ENCODE measurements at regions not wholly inside any gene's neighbourhood (a gene's known extent, or its start where the extent isn't known, plus 50 kb on each side); places are given as distances from the start of the nearest gene placed in this dataset.

GRCh38 chr12:124210991-124211577 is 83.8 kb upstream of the RFLNA start:
- TF ChIP-seq, protein P1, sequence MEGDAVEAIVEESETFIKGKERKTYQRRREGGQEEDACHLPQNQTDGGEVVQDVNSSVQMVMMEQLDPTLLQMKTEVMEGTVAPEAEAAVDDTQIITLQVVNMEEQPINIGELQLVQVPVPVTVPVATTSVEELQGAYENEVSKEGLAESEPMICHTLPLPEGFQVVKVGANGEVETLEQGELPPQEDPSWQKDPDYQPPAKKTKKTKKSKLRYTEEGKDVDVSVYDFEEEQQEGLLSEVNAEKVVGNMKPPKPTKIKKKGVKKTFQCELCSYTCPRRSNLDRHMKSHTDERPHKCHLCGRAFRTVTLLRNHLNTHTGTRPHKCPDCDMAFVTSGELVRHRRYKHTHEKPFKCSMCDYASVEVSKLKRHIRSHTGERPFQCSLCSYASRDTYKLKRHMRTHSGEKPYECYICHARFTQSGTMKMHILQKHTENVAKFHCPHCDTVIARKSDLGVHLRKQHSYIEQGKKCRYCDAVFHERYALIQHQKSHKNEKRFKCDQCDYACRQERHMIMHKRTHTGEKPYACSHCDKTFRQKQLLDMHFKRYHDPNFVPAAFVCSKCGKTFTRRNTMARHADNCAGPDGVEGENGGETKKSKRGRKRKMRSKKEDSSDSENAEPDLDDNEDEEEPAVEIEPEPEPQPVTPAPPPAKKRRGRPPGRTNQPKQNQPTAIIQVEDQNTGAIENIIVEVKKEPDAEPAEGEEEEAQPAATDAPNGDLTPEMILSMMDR (conservative IDR thresholded peaks at IDR 0.05; ENCODE audit: low read depth) = no peak
- no peak for DNase-seq (ENCODE audit: low spot score)
- no peak overlapping the region for H3K27ac ChIP-seq
- CTCF ChIA-PET = no interaction called here
- POLR2A ChIA-PET (ENCODE audit: low non-redundant PET) = no interaction called here

DNA sequence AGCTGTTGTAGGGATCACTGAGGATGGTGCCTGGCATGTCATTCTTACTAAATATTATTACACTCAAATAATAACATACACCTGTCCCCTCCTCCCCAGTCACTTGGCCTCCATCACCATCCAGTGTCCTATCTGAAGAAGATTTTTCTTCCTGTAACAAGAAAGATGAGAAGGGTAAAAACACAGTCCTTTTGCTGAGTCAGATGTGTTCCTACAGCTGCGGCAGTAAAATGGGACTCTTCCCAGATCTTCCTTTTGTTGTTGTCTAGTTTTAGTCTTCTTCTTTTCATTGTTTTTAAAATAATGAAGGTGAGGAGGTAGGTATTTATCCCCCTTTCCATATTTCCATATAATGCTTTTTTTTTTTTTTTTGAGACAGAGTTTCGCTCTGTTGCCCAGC is 83.1 kb upstream of the RFLNA start:
- TF ChIP-seq, protein P1 (conservative IDR thresholded peaks at IDR 0.05; ENCODE audit: low read depth) = no peak
- H3K27ac ChIP-seq = no peak overlapping the region
- DNase-seq (ENCODE audit: low spot score) = no peak
- POLR2A ChIA-PET (ENCODE audit: low non-redundant PET) = no interaction called here
- CTCF ChIA-PET = no interaction called here

GRCh38 chr12:124213666-124214347 is 81.1 kb upstream of the RFLNA start:
- CTCF ChIA-PET = no interaction called here
- TF ChIP-seq, protein P1 (conservative IDR thresholded peaks at IDR 0.05; ENCODE audit: low read depth) = no peak
- POLR2A ChIA-PET (ENCODE audit: low non-redundant PET) = no interaction called here
- H3K27ac ChIP-seq = no peak overlapping the region
- no peak for DNase-seq (ENCODE audit: low spot score)

GRCh38 chr12:124214574-124214973 is 80.3 kb upstream of the RFLNA start:
- no peak overlapping the region for H3K27ac ChIP-seq
- ChIA-PET POLR2A (ENCODE audit: low non-redundant PET) (no interaction called here), CTCF (interaction anchor here (0.7 kb wide), 1 partner anchor 161 kb away, joined by 3 read pairs; no protein-coding TSS in a partner anchor)
- TF ChIP-seq, protein P1 (conservative IDR thresholded peaks at IDR 0.05; ENCODE audit: low read depth) = no peak
- no peak for DNase-seq (ENCODE audit: low spot score)

- TF ChIP-seq, protein P1 (conservative IDR thresholded peaks at IDR 0.05; ENCODE audit: low read depth) = no peak
- ChIA-PET CTCF (no interaction called here), POLR2A (ENCODE audit: low non-redundant PET) (no interaction called here)
Observed at GRCh38 chr12:124216966-124217365, 77.9 kb upstream of the RFLNA start.

DNA sequence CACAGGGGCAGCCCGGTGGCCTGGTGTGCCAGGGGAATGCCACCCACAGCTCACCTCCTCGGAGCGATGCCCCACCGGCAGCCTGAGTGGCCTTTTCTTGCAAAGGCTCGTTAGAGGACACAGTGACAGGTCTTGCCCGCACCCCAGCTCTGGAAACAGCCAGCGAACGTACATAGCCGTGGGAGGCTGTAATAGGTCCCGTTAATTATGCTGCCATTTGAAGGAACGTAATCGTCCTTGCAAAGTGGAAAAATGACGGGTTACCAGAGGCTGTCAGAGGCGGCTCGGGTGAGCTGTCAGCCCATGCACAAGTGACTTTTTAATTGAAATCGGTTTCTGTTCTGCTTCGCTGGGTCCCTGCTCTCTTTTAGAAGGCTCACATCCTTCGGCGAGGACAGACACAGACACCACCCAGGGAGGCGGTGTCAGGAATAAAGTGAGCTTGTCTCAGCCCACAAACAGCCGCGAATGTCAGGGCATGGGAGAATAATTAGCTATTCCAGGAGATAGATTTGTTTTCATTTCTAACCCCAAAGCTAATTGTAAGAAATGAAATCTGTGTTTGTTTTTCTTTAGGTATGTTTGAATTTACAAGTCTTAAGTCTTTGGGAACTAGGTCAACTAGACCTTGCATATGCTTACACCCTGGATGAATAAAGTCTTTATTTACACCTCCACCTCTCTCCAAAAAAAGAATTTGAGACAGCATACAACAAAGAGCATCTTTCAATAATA is 77.2 kb upstream of the RFLNA start:
- TF ChIP-seq, protein P1 (conservative IDR thresholded peaks at IDR 0.05; ENCODE audit: low read depth) = no peak
- no peak overlapping the region for H3K27ac ChIP-seq
- DNase-seq (ENCODE audit: low spot score) = no peak
- CTCF ChIA-PET = interaction anchor here (0.6 kb wide), 1 partner anchor 17 kb away, joined by 3 read pairs; no protein-coding TSS in a partner anchor
- POLR2A ChIA-PET (ENCODE audit: low non-redundant PET) = no interaction called here

More at GRCh38 chr12:124216966-124217365, 77.9 kb upstream of the RFLNA start:
- DNase-seq (ENCODE audit: low spot score) = no peak
- no peak overlapping the region for H3K27ac ChIP-seq
